ENCODE measurements at regions not wholly inside any gene's neighbourhood (a gene's known extent, or its start where the extent isn't known, plus 50 kb on each side); places are given as distances from the start of the nearest gene placed in this dataset.

- no peak for DNase-seq (ENCODE audit: low spot score)
- Histone ChIP-seq H3K4me3 (ENCODE audit: low read depth, low read length, poor library complexity, severe bottlenecking) (no peak overlapping the region), H2AFZ (ENCODE audit: low read length) (no peak overlapping the region), H4K20me1 (ENCODE audit: insufficient read depth, low read length) (no peaks in the 10 kb centered on the region), H3K4me1 (ENCODE audit: insufficient read depth, low read length, poor library complexity, severe bottlenecking) (no peaks in the 10 kb centered on the region), H3K27ac (ENCODE audit: low read depth, low read length, poor library complexity, severe bottlenecking) (no peak overlapping the region), H3K79me2 (ENCODE audit: insufficient read depth, low read depth, low read length) (no peaks in the 10 kb centered on the region), H3K36me3 (ENCODE audit: insufficient read depth, low read length) (no peaks in the 10 kb centered on the region), H3K9me3 (ENCODE audit: low read length) (no peaks in the 10 kb centered on the region), H3K9me2 (ENCODE audit: insufficient read depth, low read length) (no peaks in the 10 kb centered on the region), H3K4me2 (ENCODE audit: low read length) (no peak overlapping the region)
- no TSS peak for BruUV-seq (replicated peaks)
- ChIA-PET CTCF (ENCODE audit: unreplicated experiment) (no interaction called here), POLR2A (interaction anchor here (0.5 kb wide), 1 partner anchor 57 kb away, joined by 3 read pairs; no protein-coding TSS in a partner anchor)
- intact Hi-C loops (cut with micrococcal nuclease; ENCODE audit: unreplicated experiment) = no loop called here
- TF ChIP-seq, protein P1, sequence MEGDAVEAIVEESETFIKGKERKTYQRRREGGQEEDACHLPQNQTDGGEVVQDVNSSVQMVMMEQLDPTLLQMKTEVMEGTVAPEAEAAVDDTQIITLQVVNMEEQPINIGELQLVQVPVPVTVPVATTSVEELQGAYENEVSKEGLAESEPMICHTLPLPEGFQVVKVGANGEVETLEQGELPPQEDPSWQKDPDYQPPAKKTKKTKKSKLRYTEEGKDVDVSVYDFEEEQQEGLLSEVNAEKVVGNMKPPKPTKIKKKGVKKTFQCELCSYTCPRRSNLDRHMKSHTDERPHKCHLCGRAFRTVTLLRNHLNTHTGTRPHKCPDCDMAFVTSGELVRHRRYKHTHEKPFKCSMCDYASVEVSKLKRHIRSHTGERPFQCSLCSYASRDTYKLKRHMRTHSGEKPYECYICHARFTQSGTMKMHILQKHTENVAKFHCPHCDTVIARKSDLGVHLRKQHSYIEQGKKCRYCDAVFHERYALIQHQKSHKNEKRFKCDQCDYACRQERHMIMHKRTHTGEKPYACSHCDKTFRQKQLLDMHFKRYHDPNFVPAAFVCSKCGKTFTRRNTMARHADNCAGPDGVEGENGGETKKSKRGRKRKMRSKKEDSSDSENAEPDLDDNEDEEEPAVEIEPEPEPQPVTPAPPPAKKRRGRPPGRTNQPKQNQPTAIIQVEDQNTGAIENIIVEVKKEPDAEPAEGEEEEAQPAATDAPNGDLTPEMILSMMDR (conservative IDR thresholded peaks at IDR 0.05; ENCODE audit: low read length) = no peak
- no peak for TF ChIP-seq EZH2phosphoT487 (IDR thresholded peaks at IDR 0.05; ENCODE audit: borderline replicate concordance, low read depth, low read length)
These were observed 83.8 kb downstream of the TMEM167A start for GRCh38 chr5:82993416-82993815.

GRCh38 chr5:82992646-82993045, 84.5 kb downstream of the TMEM167A start:
- no peaks in the 10 kb centered on the region for H3K4me1 ChIP-seq (ENCODE audit: insufficient read depth, low read length, poor library complexity, severe bottlenecking)
- no peak overlapping the region for H3K27ac ChIP-seq (ENCODE audit: low read depth, low read length, poor library complexity, severe bottlenecking)
- no peak for DNase-seq (ENCODE audit: low spot score)
- no peaks in the 10 kb centered on the region for H3K36me3 ChIP-seq (ENCODE audit: insufficient read depth, low read length)
- ChIA-PET CTCF (ENCODE audit: unreplicated experiment) (no interaction called here), POLR2A (no interaction called here)
- H3K4me3 ChIP-seq (ENCODE audit: low read depth, low read length, poor library complexity, severe bottlenecking) = no peak overlapping the region
- intact Hi-C loops (cut with micrococcal nuclease; ENCODE audit: unreplicated experiment) = no loop called here
- no peaks in the 10 kb centered on the region for H3K79me2 ChIP-seq (ENCODE audit: insufficient read depth, low read depth, low read length)
- no peaks in the 10 kb centered on the region for H4K20me1 ChIP-seq (ENCODE audit: insufficient read depth, low read length)
- H3K9me3 ChIP-seq (ENCODE audit: low read length) = no peaks in the 10 kb centered on the region
- no peaks in the 10 kb centered on the region for H3K9me2 ChIP-seq (ENCODE audit: insufficient read depth, low read length)
- no TSS peak for BruUV-seq (replicated peaks)
- no peak for TF ChIP-seq EZH2phosphoT487 (IDR thresholded peaks at IDR 0.05; ENCODE audit: borderline replicate concordance, low read depth, low read length)
- TF ChIP-seq, protein P1 (conservative IDR thresholded peaks at IDR 0.05; ENCODE audit: low read length) = no peak
- H2AFZ ChIP-seq (ENCODE audit: low read length) = no peak overlapping the region
- no peak overlapping the region for H3K4me2 ChIP-seq (ENCODE audit: low read length)

DNA sequence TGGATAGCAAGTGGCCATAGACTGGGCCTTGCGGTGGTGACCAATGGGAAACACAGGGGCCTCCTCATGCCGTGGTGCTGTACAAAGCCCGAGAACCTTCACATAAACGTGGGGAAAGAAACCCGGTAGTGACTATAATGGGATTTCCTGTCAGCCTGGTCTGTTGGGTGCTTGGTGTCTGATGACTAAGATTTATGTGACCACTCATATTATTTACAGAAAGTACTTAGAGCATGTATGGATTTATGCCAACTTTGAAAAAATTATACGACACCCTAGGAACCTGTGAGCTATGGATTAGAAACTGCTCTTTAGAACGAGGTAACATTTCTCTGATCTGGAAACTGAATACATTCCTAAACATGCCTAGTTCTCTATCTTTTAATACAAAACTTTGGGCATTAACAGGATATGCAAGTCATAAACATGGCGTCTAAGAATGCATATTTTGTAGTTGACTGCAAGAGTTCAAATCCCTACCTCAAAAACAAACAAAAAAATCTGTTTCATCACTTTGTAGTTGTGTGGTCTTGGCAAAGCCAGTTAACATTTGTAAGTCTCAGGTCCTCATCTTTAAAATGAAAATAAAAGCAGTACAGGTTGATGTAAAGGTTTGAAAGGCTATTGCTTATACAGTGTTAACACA, 85.4 kb downstream of the TMEM167A start:
- Histone ChIP-seq H2AFZ (ENCODE audit: low read length) (no peak overlapping the region), H3K9me2 (ENCODE audit: insufficient read depth, low read length) (no peaks in the 10 kb centered on the region), H3K9me3 (ENCODE audit: low read length) (no peaks in the 10 kb centered on the region), H3K79me2 (ENCODE audit: insufficient read depth, low read depth, low read length) (no peaks in the 10 kb centered on the region), H3K36me3 (ENCODE audit: insufficient read depth, low read length) (no peaks in the 10 kb centered on the region), H4K20me1 (ENCODE audit: insufficient read depth, low read length) (no peaks in the 10 kb centered on the region), H3K4me1 (ENCODE audit: insufficient read depth, low read length, poor library complexity, severe bottlenecking) (no peaks in the 10 kb centered on the region), H3K27ac (ENCODE audit: low read depth, low read length, poor library complexity, severe bottlenecking) (no peak overlapping the region), H3K4me3 (ENCODE audit: low read depth, low read length, poor library complexity, severe bottlenecking) (no peak overlapping the region), H3K4me2 (ENCODE audit: low read length) (no peak overlapping the region)
- TF ChIP-seq, protein P1 (conservative IDR thresholded peaks at IDR 0.05; ENCODE audit: low read length) = no peak
- TF ChIP-seq EZH2phosphoT487 (IDR thresholded peaks at IDR 0.05; ENCODE audit: borderline replicate concordance, low read depth, low read length) = no peak
- DNase-seq (ENCODE audit: low spot score) = no peak
- CTCF ChIA-PET (ENCODE audit: unreplicated experiment) = no interaction called here
- no TSS peak for BruUV-seq (replicated peaks)
- intact Hi-C loops (cut with micrococcal nuclease; ENCODE audit: unreplicated experiment) = no loop called here
- POLR2A ChIA-PET = no interaction called here
